GM19025 (cell line): ENCODE measurements at regions not wholly inside any gene's neighbourhood (a gene's known extent, or its start where the extent isn't known, plus 50 kb on each side); places are given as distances from the start of the nearest gene placed in this dataset.

ENCODE experiments used
- ATAC-seq: cut with Tn5 transposase; IDR thresholded peaks from one replicate; pipeline ENCODE4 v1.9.1; 2021; ENCODE audit warnings: mild to moderate bottlenecking, low read depth, moderate library complexity; ENCODE audit not compliant: unreplicated experiment

DNA sequence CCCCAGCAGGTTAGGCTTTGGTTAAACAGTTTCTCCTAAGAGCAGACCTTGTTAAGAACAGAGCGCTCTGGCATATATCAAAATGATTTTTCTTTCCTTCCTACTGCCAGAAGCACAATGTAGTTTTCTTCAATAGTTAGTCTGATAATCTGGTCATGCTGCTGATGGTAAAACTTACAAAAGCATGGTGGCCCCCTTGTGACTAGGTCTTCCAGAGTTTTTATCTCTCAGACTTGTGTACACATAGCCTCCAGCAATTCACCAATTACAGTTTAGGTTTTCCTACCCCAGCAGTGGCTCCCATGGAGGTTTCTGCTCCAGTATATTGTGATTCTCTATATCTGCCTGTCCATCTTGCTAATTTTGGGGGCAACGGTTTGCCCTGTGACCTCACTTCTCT is 73.3 kb upstream of the DPH5 start:
- ATAC-seq: no peak

- no peak for ATAC-seq
Measured at GRCh38 chr1:101098327-101098726, 72.7 kb upstream of the DPH5 start.

- ATAC-seq: no peak
Measured at GRCh38 chr1:101089613-101090338, 64.2 kb upstream of the DPH5 start.

GRCh38 chr1:101088431-101088830 is 62.8 kb upstream of the DPH5 start:
- ATAC-seq: no peak

DNA sequence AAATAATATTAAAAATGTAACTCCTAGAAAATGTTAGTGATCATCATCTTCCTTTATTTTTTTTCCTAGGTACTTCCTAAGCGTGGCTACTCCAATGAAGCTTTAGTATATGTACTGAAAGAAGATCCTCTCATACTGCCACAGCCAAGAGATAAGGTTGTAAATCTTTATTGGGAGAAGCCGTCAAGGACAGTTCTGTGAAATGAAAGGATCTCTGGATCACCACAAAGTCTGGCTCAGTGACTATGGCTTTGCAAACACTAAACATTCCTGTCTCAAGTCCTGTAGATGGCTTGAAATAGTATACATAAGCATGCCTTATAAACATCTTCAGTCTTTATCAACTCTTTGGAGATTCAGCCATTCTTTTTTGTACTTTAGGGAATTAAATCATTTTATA is 61.2 kb upstream of the DPH5 start:
- no peak for ATAC-seq

DNA sequence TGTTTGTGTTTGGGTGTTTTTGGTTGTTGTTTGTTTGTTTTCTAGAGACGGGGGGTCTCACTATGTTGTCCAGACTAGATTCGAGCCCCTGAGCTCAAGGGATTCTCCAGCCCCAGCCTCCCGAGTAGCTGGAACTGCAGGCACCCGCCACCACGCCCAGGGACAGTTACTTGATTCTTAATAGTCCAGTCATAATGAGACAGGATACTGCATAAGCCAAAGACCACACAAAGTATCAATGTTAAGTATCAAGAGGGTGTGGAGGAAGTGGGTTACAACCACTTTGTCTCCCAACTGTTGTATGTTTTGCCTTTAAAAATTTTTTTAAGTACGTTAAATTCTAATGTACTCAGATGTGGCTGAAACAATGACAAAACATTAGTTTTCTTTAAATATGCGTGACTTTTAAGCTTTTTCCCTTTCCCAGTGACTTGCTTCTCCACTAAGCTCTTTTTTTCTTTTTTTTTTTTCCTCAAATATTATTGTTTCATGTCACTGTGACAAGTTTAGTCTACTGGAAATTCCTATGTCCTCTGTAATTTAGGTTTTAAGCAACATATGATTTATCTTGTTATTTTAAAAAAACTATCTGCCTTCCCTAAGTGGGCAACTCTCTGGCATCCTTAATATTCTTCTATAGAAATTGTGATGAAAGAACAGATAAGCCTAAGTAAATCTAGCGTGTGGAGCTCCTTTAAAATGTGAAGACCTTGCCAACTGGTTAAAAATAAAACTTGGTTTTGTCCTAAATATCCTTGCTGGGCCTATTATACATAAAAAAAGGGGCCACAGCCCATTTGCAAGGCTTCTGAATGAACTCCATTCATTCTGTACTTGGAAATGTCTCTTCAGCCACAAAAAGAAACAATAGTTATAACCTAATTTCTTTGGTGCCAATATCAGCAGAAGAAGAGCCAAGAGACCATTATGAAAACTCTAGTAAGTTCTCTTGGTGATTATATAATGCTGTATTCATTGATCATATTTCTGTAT is 56.2 kb upstream of the DPH5 start:
- no peak for ATAC-seq

DNA sequence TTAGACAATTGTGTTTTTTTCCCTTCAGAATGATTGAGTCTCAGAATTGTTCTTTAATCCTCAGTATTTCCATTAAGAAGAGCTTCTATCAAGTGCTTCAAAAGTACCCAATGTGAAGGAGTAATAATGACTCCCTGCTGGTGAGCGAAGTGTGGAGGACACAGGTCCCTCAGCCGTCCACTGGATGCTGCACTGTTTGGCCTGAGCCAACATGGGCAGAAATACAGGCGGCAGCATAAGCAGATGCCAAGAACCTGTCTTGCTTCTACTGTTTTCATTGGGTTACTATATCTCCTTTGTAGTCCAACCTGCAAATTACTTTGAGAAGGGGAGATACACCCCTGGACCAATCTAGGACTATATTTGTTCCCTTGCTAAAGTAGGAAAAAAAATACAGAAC is 55.3 kb upstream of the DPH5 start:
- ATAC-seq: no peak

DNA sequence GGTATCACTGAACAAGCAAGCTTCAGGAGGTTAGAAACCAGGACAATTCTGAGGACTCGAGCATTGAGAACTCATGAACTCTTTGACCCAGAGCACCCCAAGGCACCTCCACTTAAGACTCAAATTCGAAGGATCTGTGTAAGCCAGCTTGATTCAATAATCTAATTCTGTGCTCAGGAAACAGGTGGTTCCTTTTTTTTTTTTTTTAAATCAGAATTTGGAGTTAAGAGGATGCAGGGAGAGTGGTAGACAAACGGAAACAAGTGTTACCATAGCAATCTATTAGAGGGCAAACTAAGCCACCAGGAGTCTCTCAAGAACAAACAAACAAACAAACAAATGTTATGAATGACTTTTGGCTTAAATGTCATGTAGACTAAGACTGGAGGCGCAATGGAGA is 53.8 kb upstream of the DPH5 start:
- ATAC-seq: no peak

DNA sequence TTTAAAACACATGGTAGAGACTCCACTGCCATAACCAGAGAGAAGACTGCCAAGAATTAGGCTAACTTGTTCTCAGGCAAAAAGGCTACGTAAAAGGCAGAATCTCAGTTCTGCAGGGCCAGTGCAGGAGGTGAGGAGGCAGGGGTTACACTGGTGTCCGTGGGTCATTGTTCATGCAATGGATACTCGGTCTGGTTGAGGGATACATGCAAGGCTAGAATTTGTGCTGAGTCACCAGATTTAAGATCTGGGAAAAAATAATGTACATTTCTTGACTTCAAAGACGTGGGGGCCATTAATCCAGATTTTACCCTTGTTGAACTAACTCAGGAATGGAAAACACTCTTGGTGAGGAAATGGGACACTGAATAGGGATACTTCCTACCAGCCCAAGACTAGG is 52.3 kb upstream of the DPH5 start:
- ATAC-seq: no peak

- ATAC-seq: no peak
Measured at GRCh38 chr1:101075926-101076325, 50.3 kb upstream of the DPH5 start.
